ENCODE measurements at regions not wholly inside any gene's neighbourhood (a gene's known extent, or its start where the extent isn't known, plus 50 kb on each side); places are given as distances from the start of the nearest gene placed in this dataset.

GRCh38 chr16:27600381-27600780, 50.4 kb downstream of the KATNIP start:
- Histone ChIP-seq H2AFZ (ENCODE audit: low read depth) (no peak overlapping the region), H4K20me1 (ENCODE audit: insufficient read depth) (no peaks in the 10 kb centered on the region), H3K27me3 (ENCODE audit: insufficient read depth) (no peaks in the 10 kb centered on the region), H3K9me3 (no peaks in the 10 kb centered on the region), H3K4me1 (ENCODE audit: control insufficient read depth in 1 of 2, insufficient read depth in 2 of 2, low read depth in 1 of 2, low read length in 1 of 2) (peaks cover 0 to 5% of the 10 kb centered on the region in 2 experiments; a peak in 1 of 4 replicates), H3K36me3 (replicated peaks in 1 of 2; ENCODE audit: control insufficient read depth in 1 of 2, insufficient read depth in 2 of 2, low read length in 1 of 2) (no peaks in the 10 kb centered on the region), H3F3A (replicated peaks; ENCODE audit: insufficient read depth) (no peaks in the 10 kb centered on the region), H3K4me3 (ENCODE audit: low read depth in 2 of 2, low read length in 1 of 2) (no peak overlapping the region), H3K27ac (ENCODE audit: low read depth in 2 of 2, low read length in 1 of 2) (no peak overlapping the region), H3K9me2 (no peaks in the 10 kb centered on the region), H3K79me2 (ENCODE audit: insufficient read depth) (no peaks in the 10 kb centered on the region), H3K9ac (no peak overlapping the region), H3K4me2 (no peak overlapping the region)
- CTCF ChIA-PET, result interaction anchor here (1.2 kb wide), 1 partner anchor 267 kb away, joined by 3 read pairs; no protein-coding TSS in a partner anchor
- POLR2A ChIA-PET, result no interaction called here
- TF ChIP-seq EP300 (IDR thresholded peaks at IDR 0.05; ENCODE audit: borderline replicate concordance in 1 of 2, low read depth in 1 of 2, low read length in 1 of 2), result no peak
- TF ChIP-seq TAF1 (IDR thresholded peaks at IDR 0.05; ENCODE audit: borderline replicate concordance, low read depth, low read length), result no peak
- TF ChIP-seq YY1 (IDR thresholded peaks at IDR 0.05; ENCODE audit: low read depth), result no peak
- TF ChIP-seq RCOR1 (IDR thresholded peaks at IDR 0.05; ENCODE audit: low read length), result no peak
- TF ChIP-seq, protein P1, sequence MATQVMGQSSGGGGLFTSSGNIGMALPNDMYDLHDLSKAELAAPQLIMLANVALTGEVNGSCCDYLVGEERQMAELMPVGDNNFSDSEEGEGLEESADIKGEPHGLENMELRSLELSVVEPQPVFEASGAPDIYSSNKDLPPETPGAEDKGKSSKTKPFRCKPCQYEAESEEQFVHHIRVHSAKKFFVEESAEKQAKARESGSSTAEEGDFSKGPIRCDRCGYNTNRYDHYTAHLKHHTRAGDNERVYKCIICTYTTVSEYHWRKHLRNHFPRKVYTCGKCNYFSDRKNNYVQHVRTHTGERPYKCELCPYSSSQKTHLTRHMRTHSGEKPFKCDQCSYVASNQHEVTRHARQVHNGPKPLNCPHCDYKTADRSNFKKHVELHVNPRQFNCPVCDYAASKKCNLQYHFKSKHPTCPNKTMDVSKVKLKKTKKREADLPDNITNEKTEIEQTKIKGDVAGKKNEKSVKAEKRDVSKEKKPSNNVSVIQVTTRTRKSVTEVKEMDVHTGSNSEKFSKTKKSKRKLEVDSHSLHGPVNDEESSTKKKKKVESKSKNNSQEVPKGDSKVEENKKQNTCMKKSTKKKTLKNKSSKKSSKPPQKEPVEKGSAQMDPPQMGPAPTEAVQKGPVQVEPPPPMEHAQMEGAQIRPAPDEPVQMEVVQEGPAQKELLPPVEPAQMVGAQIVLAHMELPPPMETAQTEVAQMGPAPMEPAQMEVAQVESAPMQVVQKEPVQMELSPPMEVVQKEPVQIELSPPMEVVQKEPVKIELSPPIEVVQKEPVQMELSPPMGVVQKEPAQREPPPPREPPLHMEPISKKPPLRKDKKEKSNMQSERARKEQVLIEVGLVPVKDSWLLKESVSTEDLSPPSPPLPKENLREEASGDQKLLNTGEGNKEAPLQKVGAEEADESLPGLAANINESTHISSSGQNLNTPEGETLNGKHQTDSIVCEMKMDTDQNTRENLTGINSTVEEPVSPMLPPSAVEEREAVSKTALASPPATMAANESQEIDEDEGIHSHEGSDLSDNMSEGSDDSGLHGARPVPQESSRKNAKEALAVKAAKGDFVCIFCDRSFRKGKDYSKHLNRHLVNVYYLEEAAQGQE (IDR thresholded peaks at IDR 0.05; ENCODE audit: low read depth, low read length), result no peak
- TF ChIP-seq, protein P2, sequence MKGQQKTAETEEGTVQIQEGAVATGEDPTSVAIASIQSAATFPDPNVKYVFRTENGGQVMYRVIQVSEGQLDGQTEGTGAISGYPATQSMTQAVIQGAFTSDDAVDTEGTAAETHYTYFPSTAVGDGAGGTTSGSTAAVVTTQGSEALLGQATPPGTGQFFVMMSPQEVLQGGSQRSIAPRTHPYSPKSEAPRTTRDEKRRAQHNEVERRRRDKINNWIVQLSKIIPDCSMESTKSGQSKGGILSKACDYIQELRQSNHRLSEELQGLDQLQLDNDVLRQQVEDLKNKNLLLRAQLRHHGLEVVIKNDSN (IDR thresholded peaks at IDR 0.05; ENCODE audit: borderline replicate concordance, low read depth), result no peak
- TF ChIP-seq FOXM1 (IDR thresholded peaks at IDR 0.05; ENCODE audit: low read depth), result no peak
- no peak for TF ChIP-seq FOXJ3 (CRISPR knock-in tag; IDR thresholded peaks at IDR 0.05)
- TF ChIP-seq, protein P3, sequence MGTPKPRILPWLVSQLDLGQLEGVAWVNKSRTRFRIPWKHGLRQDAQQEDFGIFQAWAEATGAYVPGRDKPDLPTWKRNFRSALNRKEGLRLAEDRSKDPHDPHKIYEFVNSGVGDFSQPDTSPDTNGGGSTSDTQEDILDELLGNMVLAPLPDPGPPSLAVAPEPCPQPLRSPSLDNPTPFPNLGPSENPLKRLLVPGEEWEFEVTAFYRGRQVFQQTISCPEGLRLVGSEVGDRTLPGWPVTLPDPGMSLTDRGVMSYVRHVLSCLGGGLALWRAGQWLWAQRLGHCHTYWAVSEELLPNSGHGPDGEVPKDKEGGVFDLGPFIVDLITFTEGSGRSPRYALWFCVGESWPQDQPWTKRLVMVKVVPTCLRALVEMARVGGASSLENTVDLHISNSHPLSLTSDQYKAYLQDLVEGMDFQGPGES (IDR thresholded peaks at IDR 0.05; ENCODE audit: low read depth, low read length), result no peak
- no peak for TF ChIP-seq JUND (IDR thresholded peaks at IDR 0.05)
- no peak for TF ChIP-seq PBX3 (IDR thresholded peaks at IDR 0.05)
- no peak for TF ChIP-seq NRF1 (IDR thresholded peaks at IDR 0.05; ENCODE audit: low read depth, low read length)
- no peak for TF ChIP-seq MXI1 (IDR thresholded peaks at IDR 0.05; ENCODE audit: low read depth, low read length)
- no peak for TF ChIP-seq TCF12 (IDR thresholded peaks at IDR 0.05)
- no peak for TF ChIP-seq MEF2A (IDR thresholded peaks at IDR 0.05; ENCODE audit: borderline replicate concordance, low read depth)
- no peak for TF ChIP-seq TEAD4 (IDR thresholded peaks at IDR 0.05; ENCODE audit: borderline replicate concordance, insufficient read depth)
- no peak for TF ChIP-seq RAD21 (IDR thresholded peaks at IDR 0.05; ENCODE audit: low read length)
- no peak for TF ChIP-seq USF2 (IDR thresholded peaks at IDR 0.05; ENCODE audit: borderline replicate concordance, low read depth, low read length)
- 89% methylated on average over 6 of the region's 6 CpGs for WGBS (ENCODE audit: low lambda C conversion rate)
- no peak for DNase-seq

Data from SK-N-SH (cell line).